Stimulated activated CD8-positive, alpha-beta memory T cell treated with anti-CD3 and anti-CD28 coated beads, Interleukin-15, amount 100 ng/mL, for 4 hours (primary cell): ENCODE measurements at regions not wholly inside any gene's neighbourhood (a gene's known extent, or its start where the extent isn't known, plus 50 kb on each side); places are given as distances from the start of the nearest gene placed in this dataset.

Source experiments
- DNase-seq, 2 donors: peaks; one replicate each; pipeline ENCODE4 v3.0.0-alpha.2; 2020; ENCODE audit warnings: low read depth in 2 of 2

DNA sequence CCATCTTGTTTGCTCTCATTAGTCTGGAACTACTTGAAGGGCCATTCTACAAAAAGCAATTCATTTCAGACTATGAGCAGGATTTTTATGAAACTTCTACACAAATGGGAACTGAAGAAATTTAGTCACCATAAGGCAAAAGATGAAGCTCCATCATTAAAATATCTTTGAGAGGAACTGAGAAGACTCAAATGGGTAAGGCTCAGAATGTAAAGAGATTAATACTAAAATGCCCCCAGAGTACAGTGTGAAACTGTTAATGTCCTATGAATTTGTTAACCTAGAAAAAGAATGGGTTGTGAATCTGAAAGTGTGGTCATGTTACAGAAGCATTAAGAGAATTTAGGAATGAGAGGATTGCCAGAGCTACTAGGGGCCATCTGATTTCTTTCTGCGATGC is 77.9 kb upstream of the SLC7A11 start:
- DNase-seq = no peak

DNA sequence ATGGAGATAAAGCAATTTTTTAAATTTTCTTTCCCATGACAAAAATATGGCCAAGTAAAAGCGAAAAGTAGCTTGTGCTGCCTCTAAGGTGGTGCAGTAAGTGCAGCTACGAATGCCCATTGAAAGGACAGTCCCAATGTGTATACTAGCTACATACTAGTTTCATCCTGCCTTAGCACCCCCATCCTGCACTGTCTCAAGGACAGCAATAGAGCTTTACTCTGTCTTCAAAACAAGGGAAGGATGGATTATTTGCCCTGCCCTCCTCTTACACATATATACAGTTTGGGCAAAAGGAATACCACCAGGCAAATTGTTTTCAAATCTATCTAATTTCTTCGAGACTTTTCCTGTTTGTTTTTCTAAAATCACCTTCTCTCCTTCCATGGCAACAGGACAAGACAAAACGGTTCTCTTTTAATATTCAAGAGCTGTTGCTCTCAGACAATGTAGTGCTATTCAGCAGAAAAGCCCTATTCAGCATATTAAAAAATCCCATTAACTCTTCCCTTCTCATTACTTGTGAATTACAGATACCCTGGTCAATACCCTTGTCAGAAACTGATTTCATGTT is 75.1 kb upstream of the SLC7A11 start:
- no peak for DNase-seq

DNA sequence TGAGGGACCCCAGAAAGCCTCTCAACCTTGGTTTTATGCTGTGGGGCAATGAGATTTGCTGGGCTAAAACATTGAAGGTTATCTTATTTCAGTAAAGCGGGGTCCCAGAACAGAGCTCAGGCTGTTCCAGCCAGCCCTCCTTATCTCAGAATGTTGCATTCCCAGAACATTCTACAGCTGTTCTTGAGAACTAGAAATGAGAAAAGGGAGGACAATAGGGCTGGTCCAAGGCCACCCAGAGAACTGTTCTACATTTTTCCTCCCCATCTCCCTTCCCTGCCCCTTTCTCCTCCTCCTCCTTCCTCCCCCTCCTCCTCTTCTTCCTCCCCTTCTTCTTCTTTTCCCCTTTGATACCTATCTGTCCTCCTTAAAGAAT is 70.4 kb upstream of the SLC7A11 start:
- no peak for DNase-seq

DNA sequence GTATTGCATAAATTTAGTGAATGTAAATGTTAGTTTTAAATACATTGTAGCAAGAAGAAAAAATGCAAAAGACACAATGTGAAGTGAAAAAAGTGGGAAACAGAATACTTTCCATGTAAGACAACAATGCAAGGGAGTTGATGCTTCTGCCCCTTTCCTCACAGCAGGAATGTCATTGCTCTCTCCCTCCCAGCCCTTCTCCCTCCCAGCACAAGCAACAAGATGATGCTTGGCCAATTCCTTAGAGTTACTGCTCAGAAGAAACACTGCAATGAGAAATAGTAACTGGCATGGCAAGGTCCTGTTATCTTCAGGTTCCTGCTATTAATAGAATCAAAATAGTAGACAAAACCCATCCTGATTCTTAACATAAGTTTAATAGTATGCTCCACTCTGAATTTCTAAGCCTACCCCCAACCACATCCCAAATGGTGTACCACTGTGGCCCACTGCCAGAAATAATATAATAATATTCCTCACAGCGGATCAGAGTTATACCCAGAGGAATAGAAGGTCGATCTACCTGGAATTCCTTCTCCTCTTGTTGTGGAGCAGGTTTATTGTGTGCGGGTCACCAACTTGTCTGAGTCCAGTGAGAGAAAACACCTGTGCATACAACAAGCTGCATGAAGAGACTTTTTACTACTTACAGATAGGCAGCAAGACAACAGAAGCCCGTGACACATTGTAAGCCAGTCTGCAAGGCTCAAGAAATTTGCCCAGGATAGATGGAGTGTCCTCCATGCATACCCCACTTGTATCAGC is 69.8 kb upstream of the SLC7A11 start:
- no peak for DNase-seq

DNA sequence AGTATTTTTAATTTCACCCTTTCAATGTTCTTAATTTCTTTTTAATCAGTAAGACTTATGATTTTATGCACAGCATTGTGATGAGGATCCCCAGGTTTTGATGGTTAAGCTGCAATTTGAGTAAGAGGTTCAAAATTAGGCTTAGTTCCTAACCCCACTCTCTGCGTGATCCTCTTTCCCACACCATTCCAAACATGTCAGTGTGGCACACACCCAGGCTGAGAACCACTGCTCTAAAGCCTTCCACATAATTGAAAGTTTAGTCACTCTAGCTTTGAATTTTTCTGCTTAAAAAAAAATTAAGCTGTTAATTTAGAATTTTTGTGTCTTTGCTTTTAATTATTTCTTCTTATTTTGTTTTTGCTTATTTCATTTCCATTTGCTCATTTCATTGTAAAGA is 68.8 kb upstream of the SLC7A11 start:
- DNase-seq = no peak

DNA sequence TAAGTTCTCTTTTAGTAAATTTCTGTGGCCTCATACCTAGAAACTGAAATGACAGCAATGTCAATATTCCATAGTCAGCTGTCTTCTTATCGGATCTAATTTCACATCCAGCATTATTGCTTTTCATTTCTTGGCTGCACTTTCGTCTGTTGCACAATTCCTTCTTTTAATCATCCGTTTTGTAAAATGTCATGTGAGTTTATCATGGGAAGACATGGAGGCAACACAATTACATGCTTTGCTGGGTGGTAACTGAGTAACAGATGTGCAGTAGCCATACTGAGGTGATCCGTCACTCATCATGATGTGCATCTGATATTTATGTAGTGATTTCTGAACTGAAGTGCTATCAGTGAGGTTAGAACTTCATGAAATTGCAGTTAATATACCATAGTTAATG is 68.3 kb upstream of the SLC7A11 start:
- no peak for DNase-seq

DNA sequence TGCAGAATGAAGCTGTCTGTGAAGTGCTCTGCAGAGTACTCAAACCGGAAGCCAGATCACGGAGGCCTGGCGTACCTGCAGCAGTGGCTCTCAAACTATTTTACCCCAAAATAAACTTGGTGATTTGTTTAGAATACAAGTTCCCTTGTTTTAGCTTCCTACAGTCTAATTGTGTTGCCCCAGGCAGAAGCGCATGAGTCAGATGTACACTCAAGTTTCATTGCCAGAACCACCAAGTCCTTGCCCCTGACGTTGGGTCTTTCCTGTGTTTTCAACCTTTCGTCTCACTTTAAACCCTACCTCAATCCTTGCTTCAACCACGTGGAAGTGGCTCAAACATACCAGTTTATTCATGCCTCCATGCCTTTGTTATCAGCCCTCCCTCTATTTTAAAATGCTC is 66.2 kb upstream of the SLC7A11 start:
- DNase-seq = no peak

DNA sequence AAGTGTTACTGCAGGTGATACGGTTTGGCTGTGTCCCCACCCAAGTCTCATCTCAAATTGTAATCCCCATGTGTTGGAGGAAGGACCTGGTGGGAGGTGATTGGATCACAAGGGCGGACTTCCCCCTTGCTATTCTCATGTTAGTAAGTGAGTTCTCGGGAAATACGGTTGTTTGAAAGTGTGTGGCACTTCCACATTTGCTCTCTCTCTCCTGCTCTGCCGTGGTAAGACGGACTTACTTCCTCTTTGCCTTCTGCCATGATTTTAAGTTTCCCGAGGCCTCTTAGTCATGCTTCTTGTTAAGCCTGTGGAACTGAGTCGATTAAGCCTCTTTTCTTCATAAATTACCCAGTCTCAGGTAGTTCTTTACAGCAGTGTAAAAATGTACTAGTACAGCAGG is 65.2 kb upstream of the SLC7A11 start:
- DNase-seq = no peak

DNA sequence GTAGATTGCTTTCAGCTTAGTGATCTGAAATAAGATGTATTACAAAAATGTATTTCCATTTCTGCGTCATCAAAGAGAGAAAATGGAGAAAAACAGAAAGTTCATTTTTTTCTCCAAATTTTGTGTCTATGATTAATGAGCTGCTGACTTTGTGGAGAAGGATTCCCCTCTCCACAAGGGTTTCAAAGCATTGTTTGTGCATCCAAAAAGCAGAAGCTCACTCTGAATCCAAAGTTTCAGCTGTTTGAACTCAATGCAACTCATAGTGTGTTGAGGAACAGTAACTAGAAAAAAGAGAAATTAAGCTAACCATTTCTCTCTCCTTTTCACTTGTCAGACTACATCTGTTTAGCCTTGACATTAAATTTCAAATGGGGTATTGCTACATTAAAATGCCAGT is 62.9 kb upstream of the SLC7A11 start:
- DNase-seq = no peak

DNA sequence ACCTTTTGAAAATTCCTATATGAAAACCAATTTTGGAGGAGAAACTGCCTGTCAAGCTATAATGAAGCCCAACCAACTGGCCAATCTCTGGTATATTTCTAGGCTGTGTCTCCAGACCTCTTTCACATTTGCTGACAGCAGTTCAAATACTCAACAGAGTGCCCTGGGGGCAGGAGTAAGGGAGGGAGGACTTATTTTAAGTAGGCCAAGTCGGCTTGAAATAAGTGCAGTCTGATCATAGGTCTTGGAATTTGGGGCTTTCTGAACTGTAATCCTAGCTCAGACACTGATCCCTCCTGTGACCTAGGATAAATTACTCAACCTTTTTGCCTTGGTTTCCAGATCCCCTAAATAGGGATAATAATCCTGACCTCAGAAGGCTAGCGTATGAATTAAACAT is 59.4 kb upstream of the SLC7A11 start:
- no peak for DNase-seq

DNA sequence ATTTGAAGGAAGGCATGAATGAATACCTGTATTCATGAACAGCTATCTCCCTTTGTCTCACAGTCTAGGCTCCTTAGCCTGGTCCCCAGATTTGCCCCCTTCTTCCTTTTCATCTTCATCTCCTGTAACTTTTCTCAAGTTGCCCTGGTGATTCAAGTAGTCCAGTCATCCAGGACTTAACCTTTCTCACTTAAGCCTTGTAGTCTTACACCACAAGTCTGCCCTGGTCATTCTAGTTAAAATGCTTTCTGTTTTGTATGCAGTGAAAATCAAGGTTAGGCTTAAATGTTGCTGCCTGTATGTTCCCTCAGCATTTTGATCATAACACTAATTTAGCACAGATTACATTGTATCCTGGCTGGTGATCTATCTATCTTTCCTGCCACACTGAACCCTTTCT is 58.5 kb upstream of the SLC7A11 start:
- DNase-seq = no peak

DNA sequence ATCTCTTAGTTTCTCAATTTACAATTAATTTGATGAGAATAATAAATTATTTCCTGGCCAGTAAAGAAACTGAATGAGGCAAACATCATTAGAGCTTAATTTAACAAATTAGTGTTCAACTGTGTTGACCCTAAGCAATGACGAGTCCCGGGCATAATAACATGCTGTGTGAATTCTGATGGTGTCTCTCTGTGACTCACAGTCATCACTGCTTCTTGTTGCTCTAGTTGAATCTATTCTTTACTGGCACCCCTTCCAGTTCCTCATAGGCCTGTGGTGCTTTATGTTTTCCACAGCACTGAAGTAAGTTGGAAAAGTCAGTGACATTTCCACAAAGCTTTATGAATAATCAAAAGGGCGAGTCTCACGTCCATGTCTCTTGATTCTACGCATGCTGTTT is 57.7 kb upstream of the SLC7A11 start:
- DNase-seq = no peak

DNA sequence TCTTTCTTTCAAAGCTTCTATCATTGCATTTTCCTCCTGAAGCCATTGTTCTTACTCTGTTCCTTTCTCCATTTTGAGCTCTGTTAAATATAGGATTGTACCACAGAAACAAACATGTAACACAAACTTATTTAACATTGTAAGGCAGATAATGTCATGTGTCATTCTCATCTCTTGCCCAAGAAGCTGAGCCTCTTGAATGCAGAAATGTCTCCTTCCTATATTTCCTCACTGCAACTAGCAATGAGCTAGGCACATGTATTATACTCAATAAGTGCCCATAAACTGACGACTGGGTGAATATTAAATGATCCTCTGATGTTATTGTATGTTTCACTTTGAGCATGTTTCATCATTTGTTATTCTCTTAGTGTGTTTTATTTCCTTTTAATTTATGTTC is 56.7 kb upstream of the SLC7A11 start:
- DNase-seq = no peak

DNA sequence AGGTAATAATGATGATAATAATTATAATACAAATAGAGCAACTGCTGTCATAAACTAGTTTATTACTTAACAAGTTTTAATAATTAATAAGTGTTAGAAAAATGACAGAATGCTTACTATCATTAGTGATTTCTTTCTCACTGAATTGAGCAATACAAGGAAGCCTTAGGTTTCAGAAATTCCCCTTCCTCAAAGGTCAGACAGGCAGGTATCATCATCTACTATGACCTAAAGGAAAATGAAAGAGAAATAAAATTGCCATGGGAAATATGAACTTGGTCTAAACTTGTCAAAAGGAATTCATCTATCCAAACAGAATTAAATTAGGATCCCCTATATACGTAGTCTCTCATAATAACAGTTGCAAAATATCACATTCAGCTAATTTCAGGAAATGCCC is 56.3 kb upstream of the SLC7A11 start:
- no peak for DNase-seq

DNA sequence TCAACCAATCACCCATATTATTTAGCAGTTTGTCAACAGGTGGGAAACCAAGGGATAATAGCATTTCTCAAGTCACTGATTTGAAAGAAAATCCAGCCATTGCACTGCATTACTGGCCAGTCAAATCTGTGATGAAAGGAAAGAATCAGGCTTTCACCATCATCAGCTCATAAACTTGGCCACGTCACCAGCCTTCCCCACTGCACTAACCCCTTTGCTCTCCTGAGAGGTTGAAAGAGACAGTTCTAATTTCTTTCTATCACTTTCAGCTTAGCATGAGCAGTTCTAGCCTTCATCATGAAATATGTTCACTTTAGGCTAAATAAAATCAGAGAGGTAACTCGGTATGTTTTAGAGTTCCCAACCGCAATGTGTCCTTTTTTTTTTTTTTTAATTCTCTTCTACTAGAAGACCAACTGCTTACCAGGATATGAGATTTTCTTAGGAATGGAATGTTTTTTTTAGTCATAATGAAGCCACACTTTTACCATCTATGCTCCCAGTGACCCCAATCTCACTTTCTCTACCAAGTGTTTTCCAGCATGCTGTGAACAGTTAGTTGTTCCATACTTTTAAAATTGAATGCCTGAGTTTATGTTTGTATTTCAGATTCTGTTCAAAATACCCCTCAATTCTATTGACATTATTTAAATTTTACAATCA is 55.7 kb upstream of the SLC7A11 start:
- DNase-seq = no peak

DNA sequence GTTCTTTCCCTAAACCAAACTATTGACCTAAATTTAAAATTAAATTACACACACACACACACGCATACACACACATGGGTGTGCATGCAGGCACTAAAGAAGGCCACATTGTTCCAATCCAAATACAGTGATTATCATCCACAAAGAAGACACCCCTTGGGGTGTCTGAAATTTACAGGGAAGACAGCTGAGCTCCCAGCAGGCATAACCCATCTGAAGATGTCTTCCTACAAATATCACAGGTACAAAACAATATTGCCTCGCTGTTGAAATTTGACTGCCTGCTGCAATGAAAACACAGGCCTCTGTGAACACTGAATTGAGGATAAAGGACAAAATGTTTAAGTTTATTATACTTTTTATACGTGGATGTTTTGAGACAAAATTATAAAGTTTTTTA is 50.2 kb upstream of the SLC7A11 start:
- DNase-seq = no peak
